Nephron (organoid): ENCODE measurements at regions not wholly inside any gene's neighbourhood (a gene's known extent, or its start where the extent isn't known, plus 50 kb on each side); places are given as distances from the start of the nearest gene placed in this dataset.

ENCODE experiments used
- H3K27ac Mint-ChIP-seq, 3 experiments: 2 replicates each; pipeline ENCODE4 v1.8.0; 2020; ENCODE audit warnings: mixed read lengths in 3 of 3, mild to moderate bottlenecking in 2 of 3, moderate library complexity in 1 of 3
- H3K27me3 Mint-ChIP-seq: 2 replicates; pipeline ENCODE4 v1.8.0; 2021; ENCODE audit warnings: low read depth, mild to moderate bottlenecking, moderate library complexity, mixed read lengths
- H3K36me3 Mint-ChIP-seq: 2 replicates; pipeline ENCODE4 v1.8.0; 2020; ENCODE audit warnings: low read depth, mixed read lengths
- H3K4me1 Mint-ChIP-seq: 2 replicates; pipeline ENCODE4 v1.8.0; 2020; ENCODE audit warnings: mixed read lengths
- H3K4me3 Mint-ChIP-seq, 3 experiments: 2 replicates each; pipeline ENCODE4 v1.8.0; 2020; ENCODE audit warnings: mild to moderate bottlenecking in 3 of 3, mixed read lengths in 3 of 3, moderate library complexity in 2 of 3
- H3K9me3 Mint-ChIP-seq: 2 replicates; pipeline ENCODE4 v1.8.0; 2020; ENCODE audit warnings: mixed read lengths
- CTCF ChIP-seq, 3 experiments: fragments of 200-600 bp; sonication (generic); IDR thresholded peaks; one replicate each; pipeline ENCODE4 v1.5.0; 2021; ENCODE audit warnings: antibody characterized with exemption in 3 of 3; ENCODE audit not compliant: unreplicated experiment in 3 of 3

GRCh38 chr20:40197691-40198090 lies 491.3 kb downstream of the MAFB start:
- Mint-ChIP-seq H3K27me3 (peaks cover 5% of the 10 kb centered on the region), H3K4me3 (no peak overlapping the region), H3K36me3 (no peaks in the 10 kb centered on the region), H3K4me1 (peaks cover 9% of the 10 kb centered on the region), H3K9me3 (no peaks in the 10 kb centered on the region), H3K27ac (peak overlapping the region; percentile 48 to 83 (median 66))
- no peak for TF ChIP-seq CTCF (IDR thresholded peaks at IDR 0.05; ENCODE audit: unreplicated experiment in 3 of 3)

GRCh38 chr20:40196846-40197436 lies 492.1 kb downstream of the MAFB start:
- no peaks in the 10 kb centered on the region for H3K36me3 Mint-ChIP-seq
- H3K27ac Mint-ChIP-seq, result peak overlapping the region in 2 of 3 experiments; percentile 48 to 83
- TF ChIP-seq CTCF (IDR thresholded peaks at IDR 0.05; ENCODE audit: unreplicated experiment in 3 of 3), result no peak

GRCh38 chr20:40195742-40196141 lies 493.3 kb downstream of the MAFB start:
- no peak for TF ChIP-seq CTCF (IDR thresholded peaks at IDR 0.05; ENCODE audit: unreplicated experiment in 3 of 3)
- Mint-ChIP-seq H3K4me1 (peaks cover 9% of the 10 kb centered on the region), H3K27me3 (no peaks in the 10 kb centered on the region), H3K27ac (no peak overlapping the region), H3K4me3 (no peak overlapping the region), H3K9me3 (no peaks in the 10 kb centered on the region), H3K36me3 (no peaks in the 10 kb centered on the region)

More at GRCh38 chr20:40196846-40197436, 492.1 kb downstream of the MAFB start:
- Mint-ChIP-seq H3K9me3 (no peaks in the 10 kb centered on the region), H3K27me3 (no peaks in the 10 kb centered on the region), H3K4me3 (no peak overlapping the region), H3K4me1 (peaks cover 9% of the 10 kb centered on the region)

GRCh38 chr20:40192529-40192928 lies 496.5 kb downstream of the MAFB start:
- Mint-ChIP-seq H3K36me3 (no peaks in the 10 kb centered on the region), H3K4me3 (no peak overlapping the region), H3K27me3 (no peaks in the 10 kb centered on the region), H3K27ac (no peak overlapping the region), H3K4me1 (peaks cover 4% of the 10 kb centered on the region), H3K9me3 (no peaks in the 10 kb centered on the region)
- no peak for TF ChIP-seq CTCF (IDR thresholded peaks at IDR 0.05; ENCODE audit: unreplicated experiment in 3 of 3)

GRCh38 chr20:40192081-40192480 lies 497.0 kb downstream of the MAFB start:
- Mint-ChIP-seq H3K4me3 (no peak overlapping the region), H3K4me1 (no peaks in the 10 kb centered on the region), H3K36me3 (no peaks in the 10 kb centered on the region), H3K27me3 (no peaks in the 10 kb centered on the region), H3K27ac (peak overlapping the region in 1 of 3 experiments; percentile 40), H3K9me3 (no peaks in the 10 kb centered on the region)
- TF ChIP-seq CTCF (IDR thresholded peaks at IDR 0.05; ENCODE audit: unreplicated experiment in 3 of 3), result no peak

GRCh38 chr20:40191573-40191972 lies 497.5 kb downstream of the MAFB start:
- Mint-ChIP-seq H3K27ac (peak overlapping the region in 1 of 3 experiments; percentile 40), H3K4me1 (no peaks in the 10 kb centered on the region), H3K36me3 (no peaks in the 10 kb centered on the region)

More at GRCh38 chr20:40191573-40191972, 497.5 kb downstream of the MAFB start:
- H3K4me3 Mint-ChIP-seq, result no peak overlapping the region
- H3K9me3 Mint-ChIP-seq, result no peaks in the 10 kb centered on the region
- no peaks in the 10 kb centered on the region for H3K27me3 Mint-ChIP-seq
- no peak for TF ChIP-seq CTCF (IDR thresholded peaks at IDR 0.05; ENCODE audit: unreplicated experiment in 3 of 3)
